Sigmoid colon (tissue), 4 donors: ENCODE measurements at regions not wholly inside any gene's neighbourhood (a gene's known extent, or its start where the extent isn't known, plus 50 kb on each side); places are given as distances from the start of the nearest gene placed in this dataset.

Source experiments
- EP300 ChIP-seq, 4 donors: sonication (generic); formaldehyde crosslinking; IDR thresholded peaks; one replicate each; pipeline ENCODE4 v1.6.1; 2017; ENCODE audit warnings: antibody characterized with exemption in 4 of 4
- POLR2A ChIP-seq, 2 donors: fragments of 450-650 bp; IDR thresholded peaks; one replicate each; pipeline ENCODE4 v1.6.1; 2016; ENCODE audit warnings: antibody characterized with exemption in 2 of 2, mild to moderate bottlenecking in 2 of 2, moderate library complexity in 2 of 2
- POLR2AphosphoS5 ChIP-seq, 4 donors: sonication (generic); formaldehyde crosslinking; IDR thresholded peaks; one replicate each; pipeline ENCODE4 v1.6.1; 2017; ENCODE audit warnings: antibody characterized with exemption in 4 of 4
- TF ChIP-seq, protein P1 (sequence below), 4 experiments: fragments of 450-650 bp in 3 of 4; fragments of 200-600 bp in 1 of 4; IDR thresholded peaks; one replicate each; pipeline ENCODE4 v1.5.1; 2016 to 2019; ENCODE audit warnings: antibody characterized with exemption in 4 of 4, mild to moderate bottlenecking in 3 of 4, moderate library complexity in 2 of 4

DNA sequence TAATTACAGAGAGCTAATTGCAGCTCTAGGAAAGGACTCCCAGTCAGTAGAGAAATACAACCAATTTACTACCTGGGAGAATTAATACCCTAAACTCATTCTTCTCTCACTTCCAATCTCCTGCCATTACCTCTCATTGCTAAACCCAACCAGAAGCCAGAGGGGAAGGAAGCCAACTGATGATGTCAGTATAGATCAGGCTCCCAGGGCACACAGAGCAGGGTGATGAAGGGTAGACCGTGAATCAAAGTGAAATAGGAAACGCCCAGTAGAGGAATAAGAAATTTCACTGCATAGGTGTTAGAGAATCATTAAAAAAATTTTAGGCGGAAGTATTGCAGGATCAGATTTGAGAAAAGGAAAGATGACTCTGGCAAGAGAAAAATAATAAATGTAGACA, 456.8 kb upstream of the NXPH2 start:
- TF ChIP-seq, protein P1, sequence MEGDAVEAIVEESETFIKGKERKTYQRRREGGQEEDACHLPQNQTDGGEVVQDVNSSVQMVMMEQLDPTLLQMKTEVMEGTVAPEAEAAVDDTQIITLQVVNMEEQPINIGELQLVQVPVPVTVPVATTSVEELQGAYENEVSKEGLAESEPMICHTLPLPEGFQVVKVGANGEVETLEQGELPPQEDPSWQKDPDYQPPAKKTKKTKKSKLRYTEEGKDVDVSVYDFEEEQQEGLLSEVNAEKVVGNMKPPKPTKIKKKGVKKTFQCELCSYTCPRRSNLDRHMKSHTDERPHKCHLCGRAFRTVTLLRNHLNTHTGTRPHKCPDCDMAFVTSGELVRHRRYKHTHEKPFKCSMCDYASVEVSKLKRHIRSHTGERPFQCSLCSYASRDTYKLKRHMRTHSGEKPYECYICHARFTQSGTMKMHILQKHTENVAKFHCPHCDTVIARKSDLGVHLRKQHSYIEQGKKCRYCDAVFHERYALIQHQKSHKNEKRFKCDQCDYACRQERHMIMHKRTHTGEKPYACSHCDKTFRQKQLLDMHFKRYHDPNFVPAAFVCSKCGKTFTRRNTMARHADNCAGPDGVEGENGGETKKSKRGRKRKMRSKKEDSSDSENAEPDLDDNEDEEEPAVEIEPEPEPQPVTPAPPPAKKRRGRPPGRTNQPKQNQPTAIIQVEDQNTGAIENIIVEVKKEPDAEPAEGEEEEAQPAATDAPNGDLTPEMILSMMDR (IDR thresholded peaks at IDR 0.05): no peak
- TF ChIP-seq POLR2A (IDR thresholded peaks at IDR 0.05): no peak
- no peak for TF ChIP-seq EP300 (IDR thresholded peaks at IDR 0.05)
- TF ChIP-seq POLR2AphosphoS5 (IDR thresholded peaks at IDR 0.05): no peak
